GM12892 (cell line): ENCODE measurements at regions not wholly inside any gene's neighbourhood (a gene's known extent, or its start where the extent isn't known, plus 50 kb on each side); places are given as distances from the start of the nearest gene placed in this dataset.

ENCODE experiments used
- POLR2A ChIP-seq: IDR thresholded peaks from 2 replicates; pipeline ENCODE4 v1.6.1; 2011; ENCODE audit warnings: low read depth, low read length, control low read depth
- POLR2AphosphoS5 ChIP-seq: IDR thresholded peaks from 2 replicates; pipeline ENCODE4 v1.6.1; 2011; ENCODE audit warnings: low read depth, low read length, control low read depth
- TAF1 ChIP-seq: IDR thresholded peaks from 2 replicates; pipeline ENCODE4 v1.6.1; 2011; ENCODE audit warnings: low read depth, mild to moderate bottlenecking, control low read depth, low read length, borderline replicate concordance

DNA sequence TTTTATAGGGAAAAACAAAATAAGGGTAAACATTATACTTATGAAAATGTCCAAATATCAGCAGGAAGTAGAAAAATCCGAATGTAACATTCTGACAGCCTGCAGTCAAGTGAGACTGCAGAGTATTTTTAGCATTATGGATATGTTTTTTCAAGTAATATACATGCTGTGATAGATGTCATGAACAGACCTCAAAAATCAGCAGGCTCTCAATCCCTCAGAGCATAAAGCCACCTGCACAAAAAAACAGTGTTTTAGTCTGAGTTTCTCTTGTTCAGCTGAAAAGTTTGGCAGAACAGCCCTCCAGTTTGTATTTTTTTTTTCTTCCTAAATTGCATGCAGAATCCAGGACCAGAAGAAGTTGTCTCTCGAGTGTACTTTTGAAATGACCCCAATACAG lies 219.1 kb upstream of the FMN2 start:
- TF ChIP-seq POLR2A (no peak), POLR2AphosphoS5 (no peak), TAF1 (no peak)
